ENCODE measurements at regions not wholly inside any gene's neighbourhood (a gene's known extent, or its start where the extent isn't known, plus 50 kb on each side); places are given as distances from the start of the nearest gene placed in this dataset.

DNA sequence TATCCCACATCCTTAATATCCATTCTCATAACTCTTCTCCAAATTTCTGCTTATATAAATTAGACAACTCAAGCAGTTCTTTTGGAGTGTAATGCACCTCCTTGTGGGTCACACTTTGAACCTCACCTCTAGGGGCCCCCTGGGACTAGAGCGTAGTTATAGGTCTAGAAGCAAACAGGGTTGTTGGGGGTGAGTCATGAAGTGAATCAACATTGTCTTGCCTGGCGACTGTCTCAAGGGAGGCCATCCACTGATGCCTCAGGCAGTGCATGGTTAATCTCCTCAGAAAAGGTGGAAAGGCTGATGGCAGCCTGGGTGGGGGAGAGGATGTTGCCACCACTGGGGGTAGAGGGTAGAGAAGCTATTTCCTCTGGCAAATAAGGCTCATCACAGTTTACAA lies 129.1 kb downstream of the TNFRSF21 start:
- Histone ChIP-seq H3K4me3 (ENCODE audit: insufficient read depth, low read length, poor library complexity, severe bottlenecking) (no peak overlapping the region), H2AFZ (ENCODE audit: low read depth, low read length, severe bottlenecking) (no peak overlapping the region), H3K9ac (ENCODE audit: low read length) (no peak overlapping the region), H3K79me2 (ENCODE audit: insufficient read depth, low read length) (no peaks in the 10 kb centered on the region), H3K9me2 (replicated peaks; ENCODE audit: insufficient read depth, low read length) (no peaks in the 10 kb centered on the region; the same call in 1 of the 2 replicates), H3K27me3 (ENCODE audit: low read length) (no peaks in the 10 kb centered on the region), H3F3A (ENCODE audit: insufficient read depth) (no peaks in the 10 kb centered on the region), H3K9me3 (ENCODE audit: insufficient read depth, low read length) (no peaks in the 10 kb centered on the region), H4K20me1 (ENCODE audit: low read depth, low read length) (no peaks in the 10 kb centered on the region), H3K27ac (ENCODE audit: low read depth, low read length) (no peak overlapping the region), H3K36me3 (ENCODE audit: low read length) (no peaks in the 10 kb centered on the region), H3K4me2 (ENCODE audit: low read depth, low read length, poor library complexity, severe bottlenecking) (no peak overlapping the region)
- TF ChIP-seq, protein P1, sequence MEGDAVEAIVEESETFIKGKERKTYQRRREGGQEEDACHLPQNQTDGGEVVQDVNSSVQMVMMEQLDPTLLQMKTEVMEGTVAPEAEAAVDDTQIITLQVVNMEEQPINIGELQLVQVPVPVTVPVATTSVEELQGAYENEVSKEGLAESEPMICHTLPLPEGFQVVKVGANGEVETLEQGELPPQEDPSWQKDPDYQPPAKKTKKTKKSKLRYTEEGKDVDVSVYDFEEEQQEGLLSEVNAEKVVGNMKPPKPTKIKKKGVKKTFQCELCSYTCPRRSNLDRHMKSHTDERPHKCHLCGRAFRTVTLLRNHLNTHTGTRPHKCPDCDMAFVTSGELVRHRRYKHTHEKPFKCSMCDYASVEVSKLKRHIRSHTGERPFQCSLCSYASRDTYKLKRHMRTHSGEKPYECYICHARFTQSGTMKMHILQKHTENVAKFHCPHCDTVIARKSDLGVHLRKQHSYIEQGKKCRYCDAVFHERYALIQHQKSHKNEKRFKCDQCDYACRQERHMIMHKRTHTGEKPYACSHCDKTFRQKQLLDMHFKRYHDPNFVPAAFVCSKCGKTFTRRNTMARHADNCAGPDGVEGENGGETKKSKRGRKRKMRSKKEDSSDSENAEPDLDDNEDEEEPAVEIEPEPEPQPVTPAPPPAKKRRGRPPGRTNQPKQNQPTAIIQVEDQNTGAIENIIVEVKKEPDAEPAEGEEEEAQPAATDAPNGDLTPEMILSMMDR (IDR thresholded peaks at IDR 0.05; ENCODE audit: insufficient read depth, low read length, poor library complexity, severe bottlenecking), result no peak
- no peak for TF ChIP-seq EZH2phosphoT487 (conservative IDR thresholded peaks at IDR 0.05; ENCODE audit: low read length)

DNA sequence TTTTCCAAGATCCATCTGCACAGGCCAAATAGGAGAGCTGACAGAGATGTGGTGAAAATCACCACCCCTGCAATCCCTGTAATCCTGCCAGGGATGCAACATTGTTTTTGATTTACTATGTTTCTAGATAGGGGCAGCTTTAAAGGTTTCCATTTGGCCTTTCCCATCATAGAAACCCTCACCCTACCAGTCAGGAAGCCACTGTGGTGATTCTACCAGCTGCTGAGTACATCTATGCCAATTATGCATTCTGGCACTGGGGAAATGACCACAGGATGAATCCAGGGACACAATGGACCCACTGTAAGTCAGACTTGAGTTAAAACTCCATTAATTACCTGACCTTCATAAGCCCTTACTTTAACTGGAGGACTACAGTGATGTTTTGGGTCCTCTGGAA lies 130.4 kb downstream of the TNFRSF21 start:
- Histone ChIP-seq H3K4me2 (ENCODE audit: low read depth, low read length, poor library complexity, severe bottlenecking) (no peak overlapping the region), H3K9me3 (ENCODE audit: insufficient read depth, low read length) (no peaks in the 10 kb centered on the region), H3K9me2 (replicated peaks; ENCODE audit: insufficient read depth, low read length) (no peaks in the 10 kb centered on the region), H4K20me1 (ENCODE audit: low read depth, low read length) (no peaks in the 10 kb centered on the region), H3K27me3 (ENCODE audit: low read length) (no peaks in the 10 kb centered on the region), H2AFZ (ENCODE audit: low read depth, low read length, severe bottlenecking) (no peak overlapping the region), H3K4me3 (ENCODE audit: insufficient read depth, low read length, poor library complexity, severe bottlenecking) (no peak overlapping the region), H3K27ac (ENCODE audit: low read depth, low read length) (no peak overlapping the region), H3K9ac (ENCODE audit: low read length) (no peak overlapping the region), H3F3A (ENCODE audit: insufficient read depth) (no peaks in the 10 kb centered on the region), H3K36me3 (ENCODE audit: low read length) (no peaks in the 10 kb centered on the region), H3K79me2 (ENCODE audit: insufficient read depth, low read length) (no peaks in the 10 kb centered on the region)
- TF ChIP-seq, protein P1 (IDR thresholded peaks at IDR 0.05; ENCODE audit: insufficient read depth, low read length, poor library complexity, severe bottlenecking), result no peak
- no peak for TF ChIP-seq EZH2phosphoT487 (conservative IDR thresholded peaks at IDR 0.05; ENCODE audit: low read length)

DNA sequence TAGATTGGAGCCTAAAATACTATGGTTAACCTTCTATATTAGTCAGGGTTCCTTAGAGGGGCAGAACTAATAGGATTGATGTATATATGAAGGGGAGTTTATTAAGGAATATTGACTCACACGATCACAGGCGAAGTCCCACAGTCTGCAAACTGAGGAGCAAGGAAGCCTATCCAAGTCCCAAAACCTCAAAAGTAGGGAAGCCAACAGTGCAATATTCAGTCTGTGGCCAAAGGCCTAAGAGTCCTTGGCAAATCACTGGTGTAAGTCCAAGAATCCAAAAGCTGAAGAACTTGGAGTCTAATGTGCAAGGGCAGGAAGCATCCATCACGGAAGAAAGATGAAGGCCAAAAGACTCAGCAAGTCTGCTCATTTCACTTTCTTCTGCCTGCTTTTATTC lies 133.5 kb upstream of the ADGRF1 start:
- no peak for TF ChIP-seq EZH2phosphoT487 (conservative IDR thresholded peaks at IDR 0.05; ENCODE audit: low read length)
- TF ChIP-seq, protein P1 (IDR thresholded peaks at IDR 0.05; ENCODE audit: insufficient read depth, low read length, poor library complexity, severe bottlenecking), result no peak
- Histone ChIP-seq H3K9ac (ENCODE audit: low read length) (no peak overlapping the region), H3K4me2 (ENCODE audit: low read depth, low read length, poor library complexity, severe bottlenecking) (no peak overlapping the region), H2AFZ (ENCODE audit: low read depth, low read length, severe bottlenecking) (no peak overlapping the region), H4K20me1 (ENCODE audit: low read depth, low read length) (no peaks in the 10 kb centered on the region), H3K27ac (ENCODE audit: low read depth, low read length) (no peak overlapping the region), H3K27me3 (ENCODE audit: low read length) (no peaks in the 10 kb centered on the region), H3K79me2 (ENCODE audit: insufficient read depth, low read length) (no peaks in the 10 kb centered on the region), H3K9me2 (replicated peaks; ENCODE audit: insufficient read depth, low read length) (no peaks in the 10 kb centered on the region), H3K36me3 (ENCODE audit: low read length) (no peaks in the 10 kb centered on the region), H3F3A (ENCODE audit: insufficient read depth) (no peaks in the 10 kb centered on the region), H3K9me3 (ENCODE audit: insufficient read depth, low read length) (no peaks in the 10 kb centered on the region), H3K4me3 (ENCODE audit: insufficient read depth, low read length, poor library complexity, severe bottlenecking) (no peak overlapping the region)
